ENCODE measurements at regions not wholly inside any gene's neighbourhood (a gene's known extent, or its start where the extent isn't known, plus 50 kb on each side); places are given as distances from the start of the nearest gene placed in this dataset.
A peak's percentile ranks its signal among the peaks of the same experiment; 100 is the strongest.

DNA sequence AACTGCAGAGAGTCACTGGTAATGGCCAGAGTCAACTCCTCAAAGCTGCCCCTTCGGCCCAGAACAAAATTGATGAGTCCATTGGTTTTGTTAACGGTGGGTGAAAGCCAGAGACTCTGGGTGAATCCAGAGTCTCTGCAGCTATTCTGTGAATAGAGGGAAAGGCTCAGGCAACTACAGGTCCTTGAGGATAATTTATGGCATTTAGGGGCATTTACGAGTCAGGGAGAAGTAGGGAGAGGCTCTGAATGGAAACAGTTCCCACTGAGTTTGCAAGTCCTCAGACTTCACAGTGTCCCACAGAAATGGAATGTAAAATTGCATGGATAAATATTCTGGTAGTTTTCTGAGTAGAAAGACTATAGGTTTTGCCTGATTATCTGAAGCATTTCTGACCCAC is 257.8 kb downstream of the SEC61B start:
- H2AFZ ChIP-seq (ENCODE audit: insufficient read depth, low read depth, low read length, poor library complexity, severe bottlenecking): no peak overlapping the region
- H3K27me3 ChIP-seq (ENCODE audit: control insufficient read depth in 2 of 2, insufficient read depth in 2 of 2, low read length in 2 of 2): no peaks in the 10 kb centered on the region
- H3K4me3 ChIP-seq (replicated peaks in 1 of 3; ENCODE audit: low read depth in 2 of 3, low read length in 3 of 3): no peak overlapping the region
- H3K4me1 ChIP-seq (ENCODE audit: control insufficient read depth in 1 of 2, insufficient read depth in 2 of 2, low read length in 2 of 2): no peaks in the 10 kb centered on the region
- no peaks in the 10 kb centered on the region for H3K36me3 ChIP-seq (replicated peaks in 1 of 2; ENCODE audit: control insufficient read depth in 1 of 2, insufficient read depth in 2 of 2, low read length in 2 of 2)
- peaks cover 0 to 6% (median 0%) of the 10 kb centered on the region in 7 donors for H3K9me3 Mint-ChIP-seq
- H3K9me3 ChIP-seq (replicated peaks in 1 of 2; ENCODE audit: control insufficient read depth in 1 of 2, insufficient read depth in 1 of 2, low read length in 2 of 2): no peaks in the 10 kb centered on the region
- no peak for DNase-seq
- H3K4me2 ChIP-seq (replicated peaks; ENCODE audit: extremely low read depth, low read length, poor library complexity, severe bottlenecking): no peak overlapping the region
- H3K36me3 Mint-ChIP-seq: no peaks in the 10 kb centered on the region
- H3K27me3 Mint-ChIP-seq (ENCODE audit: low read depth in 3 of 3): peaks cover 0 to 2% (median 0%) of the 10 kb centered on the region in 3 donors
- H3K4me3 Mint-ChIP-seq: no peak overlapping the region
- no peaks in the 10 kb centered on the region for H3K4me1 Mint-ChIP-seq
- H3K27ac Mint-ChIP-seq: no peak overlapping the region
- WGBS (ENCODE audit: insufficient coverage): 100% methylated on average over 3 of the region's 3 CpGs
- intact Hi-C loops (cut with micrococcal nuclease): no loop called here
- no peak overlapping the region for H3K27ac ChIP-seq (ENCODE audit: low read depth in 1 of 2, low read length in 2 of 2)
- no peak overlapping the region for H3K9ac ChIP-seq (ENCODE audit: insufficient read depth, low read length, poor library complexity, severe bottlenecking)
- TF ChIP-seq, protein P1, sequence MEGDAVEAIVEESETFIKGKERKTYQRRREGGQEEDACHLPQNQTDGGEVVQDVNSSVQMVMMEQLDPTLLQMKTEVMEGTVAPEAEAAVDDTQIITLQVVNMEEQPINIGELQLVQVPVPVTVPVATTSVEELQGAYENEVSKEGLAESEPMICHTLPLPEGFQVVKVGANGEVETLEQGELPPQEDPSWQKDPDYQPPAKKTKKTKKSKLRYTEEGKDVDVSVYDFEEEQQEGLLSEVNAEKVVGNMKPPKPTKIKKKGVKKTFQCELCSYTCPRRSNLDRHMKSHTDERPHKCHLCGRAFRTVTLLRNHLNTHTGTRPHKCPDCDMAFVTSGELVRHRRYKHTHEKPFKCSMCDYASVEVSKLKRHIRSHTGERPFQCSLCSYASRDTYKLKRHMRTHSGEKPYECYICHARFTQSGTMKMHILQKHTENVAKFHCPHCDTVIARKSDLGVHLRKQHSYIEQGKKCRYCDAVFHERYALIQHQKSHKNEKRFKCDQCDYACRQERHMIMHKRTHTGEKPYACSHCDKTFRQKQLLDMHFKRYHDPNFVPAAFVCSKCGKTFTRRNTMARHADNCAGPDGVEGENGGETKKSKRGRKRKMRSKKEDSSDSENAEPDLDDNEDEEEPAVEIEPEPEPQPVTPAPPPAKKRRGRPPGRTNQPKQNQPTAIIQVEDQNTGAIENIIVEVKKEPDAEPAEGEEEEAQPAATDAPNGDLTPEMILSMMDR (IDR thresholded peaks at IDR 0.05): no peak
- no peaks in the 10 kb centered on the region for H4K20me1 ChIP-seq (ENCODE audit: insufficient read depth, low read length)
- H3K79me2 ChIP-seq (ENCODE audit: insufficient read depth, low read length): no peaks in the 10 kb centered on the region

DNA sequence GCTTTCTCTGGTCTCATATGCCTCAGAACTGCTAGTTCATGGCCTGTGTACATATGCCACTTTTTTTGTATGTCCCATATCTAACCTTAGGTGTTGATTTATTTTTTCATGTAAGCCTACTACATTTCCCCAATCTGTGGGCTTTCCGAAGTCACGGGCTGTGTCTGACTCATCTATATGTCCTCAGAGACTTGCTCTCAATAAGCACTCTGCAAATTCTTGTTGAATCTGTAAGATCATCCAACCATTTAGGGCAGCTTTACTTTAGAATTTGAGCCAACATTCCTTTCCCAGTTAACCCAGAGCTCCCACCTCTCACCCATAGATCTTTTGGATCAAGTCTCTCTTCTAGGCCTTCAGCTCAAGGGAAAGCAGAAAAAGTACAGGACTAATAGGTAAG is 263.4 kb downstream of the SEC61B start:
- H3K9me3 Mint-ChIP-seq: peaks cover 0 to 8% (median 0%) of the 10 kb centered on the region in 7 donors
- H3K36me3 Mint-ChIP-seq: no peaks in the 10 kb centered on the region
- no peaks in the 10 kb centered on the region for H3K4me1 Mint-ChIP-seq
- no peak overlapping the region for H3K27ac Mint-ChIP-seq
- Histone ChIP-seq H3K27me3 (ENCODE audit: control insufficient read depth in 2 of 2, insufficient read depth in 2 of 2, low read length in 2 of 2) (no peaks in the 10 kb centered on the region), H3K36me3 (replicated peaks in 1 of 2; ENCODE audit: control insufficient read depth in 1 of 2, insufficient read depth in 2 of 2, low read length in 2 of 2) (no peaks in the 10 kb centered on the region), H3K4me2 (replicated peaks; ENCODE audit: extremely low read depth, low read length, poor library complexity, severe bottlenecking) (no peak overlapping the region), H4K20me1 (ENCODE audit: insufficient read depth, low read length) (no peaks in the 10 kb centered on the region), H3K79me2 (ENCODE audit: insufficient read depth, low read length) (no peaks in the 10 kb centered on the region), H3K27ac (ENCODE audit: low read depth in 1 of 2, low read length in 2 of 2) (no peak overlapping the region), H3K9ac (ENCODE audit: insufficient read depth, low read length, poor library complexity, severe bottlenecking) (no peak overlapping the region), H3K4me1 (ENCODE audit: control insufficient read depth in 1 of 2, insufficient read depth in 2 of 2, low read length in 2 of 2) (no peaks in the 10 kb centered on the region), H3K9me3 (replicated peaks in 1 of 2; ENCODE audit: control insufficient read depth in 1 of 2, insufficient read depth in 1 of 2, low read length in 2 of 2) (no peaks in the 10 kb centered on the region), H2AFZ (ENCODE audit: insufficient read depth, low read depth, low read length, poor library complexity, severe bottlenecking) (no peak overlapping the region), H3K4me3 (replicated peaks in 1 of 3; ENCODE audit: low read depth in 2 of 3, low read length in 3 of 3) (no peak overlapping the region)
- peak in 1 of 3 donors; percentile 37 for DNase-seq
- TF ChIP-seq, protein P1 (IDR thresholded peaks at IDR 0.05): no peak
- 100% methylated on average over 2 of the region's 2 CpGs for WGBS (ENCODE audit: insufficient coverage)
- intact Hi-C loops (cut with micrococcal nuclease): no loop called here
- no peak overlapping the region for H3K4me3 Mint-ChIP-seq
- peaks cover 0 to 3% (median 0%) of the 10 kb centered on the region in 3 donors for H3K27me3 Mint-ChIP-seq (ENCODE audit: low read depth in 3 of 3)

Measured in CD14-positive monocyte (primary cell).